ENCODE measurements at regions not wholly inside any gene's neighbourhood (a gene's known extent, or its start where the extent isn't known, plus 50 kb on each side); places are given as distances from the start of the nearest gene placed in this dataset.
A peak's percentile ranks its signal among the peaks of the same experiment; 100 is the strongest.

DNA sequence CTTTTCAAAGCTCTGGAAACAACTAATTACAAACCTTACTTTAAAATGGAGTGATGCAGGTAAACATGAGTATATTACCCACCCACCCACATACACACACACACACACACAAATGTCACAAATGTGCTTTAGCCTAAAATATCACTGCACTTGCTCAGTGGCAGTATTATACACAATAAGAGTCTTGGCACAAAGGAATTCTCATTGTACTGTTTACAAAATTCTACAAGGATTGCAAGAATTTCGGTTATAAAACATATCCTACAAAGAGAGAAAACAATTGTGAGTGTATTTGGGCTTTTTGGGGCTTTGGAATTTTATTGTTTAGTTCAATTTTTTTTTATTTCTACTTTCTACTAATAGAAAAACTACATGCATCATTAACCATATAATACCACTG, 113.2 kb upstream of the BEND6 start:
- Histone ChIP-seq H3K27me3 (ENCODE audit: insufficient read depth, low read length, poor library complexity) (no peaks in the 10 kb centered on the region), H2AK5ac (ENCODE audit: low read length) (no peak overlapping the region), H3K23ac (ENCODE audit: low read length) (no peak overlapping the region), H3K4me1 (ENCODE audit: control insufficient read depth, low read depth, low read length) (no peaks in the 10 kb centered on the region), H4K5ac (ENCODE audit: low read length) (no peak overlapping the region), H3K27ac (ENCODE audit: low read depth, low read length) (no peak overlapping the region), H3K36me3 (ENCODE audit: control insufficient read depth, insufficient read depth, low read length) (no peaks in the 10 kb centered on the region), H3K56ac (ENCODE audit: low read length) (no peak overlapping the region), H3K4me2 (ENCODE audit: low read length) (no peak overlapping the region), H3K18ac (ENCODE audit: low read length) (no peak overlapping the region), H3K4me3 (ENCODE audit: low read length) (no peak overlapping the region), H3K4ac (ENCODE audit: low read depth, low read length) (no peak overlapping the region), H3K9ac (ENCODE audit: low read length) (peak overlapping the region; percentile 50), H4K8ac (ENCODE audit: low read depth, low read length) (no peak overlapping the region), H2BK120ac (ENCODE audit: low read depth, low read length) (no peak overlapping the region), H2BK15ac (replicated peaks; ENCODE audit: low read depth) (no peak overlapping the region), H3K79me2 (ENCODE audit: control insufficient read depth, insufficient read depth, low read length) (peaks cover 45% of the 10 kb centered on the region), H2BK5ac (ENCODE audit: low read length) (no peak overlapping the region), H3K79me1 (ENCODE audit: low read length) (peaks cover 6% of the 10 kb centered on the region)
- DNase-seq: no peak
- WGBS (ENCODE audit: extremely low coverage, insufficient coverage, low lambda C conversion rate): no CpG with 5 or more reads among the region's 1 CpG

GRCh38 chr6:56841381-56841749, 113.5 kb upstream of the BEND6 start:
- Histone ChIP-seq H3K4ac (ENCODE audit: low read depth, low read length) (no peak overlapping the region), H2AK5ac (ENCODE audit: low read length) (no peak overlapping the region), H4K8ac (ENCODE audit: low read depth, low read length) (no peak overlapping the region), H2BK120ac (ENCODE audit: low read depth, low read length) (no peak overlapping the region), H3K4me2 (ENCODE audit: low read length) (no peak overlapping the region), H2BK5ac (ENCODE audit: low read length) (no peak overlapping the region), H3K56ac (ENCODE audit: low read length) (no peak overlapping the region), H3K36me3 (ENCODE audit: control insufficient read depth, insufficient read depth, low read length) (no peaks in the 10 kb centered on the region), H2BK15ac (replicated peaks; ENCODE audit: low read depth) (no peak overlapping the region), H3K9ac (ENCODE audit: low read length) (no peak overlapping the region), H3K23ac (ENCODE audit: low read length) (no peak overlapping the region), H4K5ac (ENCODE audit: low read length) (no peak overlapping the region), H3K27ac (ENCODE audit: low read depth, low read length) (no peak overlapping the region), H3K79me1 (ENCODE audit: low read length) (peaks cover 6% of the 10 kb centered on the region), H3K18ac (ENCODE audit: low read length) (no peak overlapping the region), H3K4me3 (ENCODE audit: low read length) (no peak overlapping the region), H3K27me3 (ENCODE audit: insufficient read depth, low read length, poor library complexity) (no peaks in the 10 kb centered on the region), H3K4me1 (ENCODE audit: control insufficient read depth, low read depth, low read length) (no peaks in the 10 kb centered on the region), H3K79me2 (ENCODE audit: control insufficient read depth, insufficient read depth, low read length) (peaks cover 45% of the 10 kb centered on the region)
- WGBS (ENCODE audit: extremely low coverage, insufficient coverage, low lambda C conversion rate): no CpG with 5 or more reads among the region's 3 CpGs
- no peak for DNase-seq

GRCh38 chr6:56840467-56841380, 114.2 kb upstream of the BEND6 start:
- no peak overlapping the region for H3K4me3 ChIP-seq (ENCODE audit: low read length)
- H2AK5ac ChIP-seq (ENCODE audit: low read length): no peak overlapping the region
- H3K79me2 ChIP-seq (ENCODE audit: control insufficient read depth, insufficient read depth, low read length): peaks cover 44% of the 10 kb centered on the region
- no peaks in the 10 kb centered on the region for H3K36me3 ChIP-seq (ENCODE audit: control insufficient read depth, insufficient read depth, low read length)
- H4K8ac ChIP-seq (ENCODE audit: low read depth, low read length): no peak overlapping the region
- no CpG with 5 or more reads among the region's 6 CpGs for WGBS (ENCODE audit: extremely low coverage, insufficient coverage, low lambda C conversion rate)
- no peaks in the 10 kb centered on the region for H3K4me1 ChIP-seq (ENCODE audit: control insufficient read depth, low read depth, low read length)
- H3K4ac ChIP-seq (ENCODE audit: low read depth, low read length): no peak overlapping the region
- no peak overlapping the region for H2BK5ac ChIP-seq (ENCODE audit: low read length)
- H3K27ac ChIP-seq (ENCODE audit: low read depth, low read length): no peak overlapping the region
- H2BK120ac ChIP-seq (ENCODE audit: low read depth, low read length): no peak overlapping the region
- H3K27me3 ChIP-seq (ENCODE audit: insufficient read depth, low read length, poor library complexity): no peaks in the 10 kb centered on the region
- no peak overlapping the region for H3K56ac ChIP-seq (ENCODE audit: low read length)
- no peak overlapping the region for H4K5ac ChIP-seq (ENCODE audit: low read length)
- no peak overlapping the region for H2BK15ac ChIP-seq (replicated peaks; ENCODE audit: low read depth)
- DNase-seq: peak; percentile 44
- H3K4me2 ChIP-seq (ENCODE audit: low read length): no peak overlapping the region
- H3K18ac ChIP-seq (ENCODE audit: low read length): no peak overlapping the region
- no peak overlapping the region for H3K9ac ChIP-seq (ENCODE audit: low read length)
- peaks cover 6% of the 10 kb centered on the region for H3K79me1 ChIP-seq (ENCODE audit: low read length)
- H3K23ac ChIP-seq (ENCODE audit: low read length): no peak overlapping the region

GRCh38 chr6:56839533-56840183, 115.2 kb upstream of the BEND6 start:
- H3K23ac ChIP-seq (ENCODE audit: low read length): no peak overlapping the region
- peaks cover 6% of the 10 kb centered on the region for H3K79me1 ChIP-seq (ENCODE audit: low read length)
- no peak overlapping the region for H2BK120ac ChIP-seq (ENCODE audit: low read depth, low read length)
- no peaks in the 10 kb centered on the region for H3K27me3 ChIP-seq (ENCODE audit: insufficient read depth, low read length, poor library complexity)
- DNase-seq: no peak
- H2BK15ac ChIP-seq (replicated peaks; ENCODE audit: low read depth): no peak overlapping the region
- no peak overlapping the region for H2BK5ac ChIP-seq (ENCODE audit: low read length)
- no peak overlapping the region for H3K4me3 ChIP-seq (ENCODE audit: low read length)
- no peak overlapping the region for H3K4ac ChIP-seq (ENCODE audit: low read depth, low read length)
- WGBS (ENCODE audit: extremely low coverage, insufficient coverage, low lambda C conversion rate): no CpG with 5 or more reads among the region's 6 CpGs
- no peak overlapping the region for H4K8ac ChIP-seq (ENCODE audit: low read depth, low read length)
- H3K56ac ChIP-seq (ENCODE audit: low read length): no peak overlapping the region
- no peak overlapping the region for H2AK5ac ChIP-seq (ENCODE audit: low read length)
- H4K5ac ChIP-seq (ENCODE audit: low read length): no peak overlapping the region
- H3K4me2 ChIP-seq (ENCODE audit: low read length): no peak overlapping the region
- H3K79me2 ChIP-seq (ENCODE audit: control insufficient read depth, insufficient read depth, low read length): peaks cover 48% of the 10 kb centered on the region
- H3K36me3 ChIP-seq (ENCODE audit: control insufficient read depth, insufficient read depth, low read length): no peaks in the 10 kb centered on the region
- no peaks in the 10 kb centered on the region for H3K4me1 ChIP-seq (ENCODE audit: control insufficient read depth, low read depth, low read length)
- H3K27ac ChIP-seq (ENCODE audit: low read depth, low read length): no peak overlapping the region
- H3K18ac ChIP-seq (ENCODE audit: low read length): no peak overlapping the region
- no peak overlapping the region for H3K9ac ChIP-seq (ENCODE audit: low read length)

GRCh38 chr6:56838965-56839364, 115.9 kb upstream of the BEND6 start:
- H3K4me1 ChIP-seq (ENCODE audit: control insufficient read depth, low read depth, low read length): no peaks in the 10 kb centered on the region

More at GRCh38 chr6:56838965-56839364, 115.9 kb upstream of the BEND6 start:
- Histone ChIP-seq H3K79me1 (ENCODE audit: low read length) (peaks cover 6% of the 10 kb centered on the region), H3K4ac (ENCODE audit: low read depth, low read length) (no peak overlapping the region), H3K79me2 (ENCODE audit: control insufficient read depth, insufficient read depth, low read length) (peaks cover 53% of the 10 kb centered on the region), H2AK5ac (ENCODE audit: low read length) (no peak overlapping the region), H3K18ac (ENCODE audit: low read length) (no peak overlapping the region), H3K27me3 (ENCODE audit: insufficient read depth, low read length, poor library complexity) (no peaks in the 10 kb centered on the region), H3K36me3 (ENCODE audit: control insufficient read depth, insufficient read depth, low read length) (no peaks in the 10 kb centered on the region), H4K5ac (ENCODE audit: low read length) (no peak overlapping the region), H3K4me3 (ENCODE audit: low read length) (no peak overlapping the region), H3K56ac (ENCODE audit: low read length) (no peak overlapping the region), H2BK120ac (ENCODE audit: low read depth, low read length) (no peak overlapping the region), H3K9ac (ENCODE audit: low read length) (no peak overlapping the region), H3K27ac (ENCODE audit: low read depth, low read length) (no peak overlapping the region), H2BK5ac (ENCODE audit: low read length) (no peak overlapping the region), H3K23ac (ENCODE audit: low read length) (no peak overlapping the region), H4K8ac (ENCODE audit: low read depth, low read length) (no peak overlapping the region), H2BK15ac (replicated peaks; ENCODE audit: low read depth) (no peak overlapping the region), H3K4me2 (ENCODE audit: low read length) (no peak overlapping the region)
- WGBS (ENCODE audit: extremely low coverage, insufficient coverage, low lambda C conversion rate): no CpG with 5 or more reads among the region's 1 CpG
- no peak for DNase-seq

Measured in mesendoderm (in vitro differentiated cells).